Endothelial cell of umbilical vein (primary cell): ENCODE measurements at regions not wholly inside any gene's neighbourhood (a gene's known extent, or its start where the extent isn't known, plus 50 kb on each side); places are given as distances from the start of the nearest gene placed in this dataset.

ENCODE experiments used
- EZH2 ChIP-seq: IDR thresholded peaks from 2 replicates; pipeline ENCODE4 v1.6.1; 2012; ENCODE audit warnings: borderline replicate concordance, low read depth, mild to moderate bottlenecking, moderate library complexity, low read length, inconsistent platforms; ENCODE audit not compliant: severe bottlenecking
- FOS ChIP-seq: IDR thresholded peaks from 2 replicates; pipeline ENCODE4 v1.6.1; 2011; ENCODE audit warnings: mild to moderate bottlenecking, low read length, moderate library complexity, borderline replicate concordance; ENCODE audit not compliant: insufficient read depth
- GATA2 ChIP-seq: IDR thresholded peaks from 2 replicates; pipeline ENCODE4 v1.7.0; 2011; ENCODE audit warnings: low read depth, mild to moderate bottlenecking, moderate library complexity, mixed read lengths, low read length; ENCODE audit not compliant: insufficient read length, insufficient read depth
- JUN ChIP-seq: IDR thresholded peaks from 2 replicates; pipeline ENCODE4 v1.6.1; 2011; ENCODE audit warnings: borderline replicate concordance, low read depth; ENCODE audit not compliant: insufficient read length, insufficient read depth
- MYC ChIP-seq: IDR thresholded peaks from one replicate; pipeline ENCODE4 v1.6.1; 2011; ENCODE audit warnings: mild to moderate bottlenecking, low read depth, low read length
- POLR2A ChIP-seq: IDR thresholded peaks from 2 replicates; pipeline ENCODE4 v1.6.1; 2012; ENCODE audit warnings: low read depth, mild to moderate bottlenecking, control low read depth, low read length
- POLR2AphosphoS5 ChIP-seq: IDR thresholded peaks from 2 replicates; pipeline ENCODE4 v1.6.1; 2012; ENCODE audit warnings: low read depth, mild to moderate bottlenecking, control low read depth, low read length, moderate library complexity; ENCODE audit not compliant: insufficient read depth
- TF ChIP-seq, protein P1 (sequence below), 2 donors: IDR thresholded peaks; 1 replicate in 1 of 2; 2 replicates in 1 of 2; pipeline ENCODE4 v1.5.1; 2011; ENCODE audit warnings: low read length in 2 of 2, mild to moderate bottlenecking in 2 of 2, moderate library complexity in 2 of 2, control low read depth in 1 of 2, inconsistent platforms in 1 of 2, low read depth in 1 of 2; ENCODE audit not compliant: insufficient read depth in 1 of 2; ENCODE audit errors: extremely low read depth in 1 of 2
- TF ChIP-seq, protein P2 (sequence below): IDR thresholded peaks from 2 replicates; pipeline ENCODE4 v1.6.1; 2011; ENCODE audit not compliant: insufficient read depth, insufficient read length

DNA sequence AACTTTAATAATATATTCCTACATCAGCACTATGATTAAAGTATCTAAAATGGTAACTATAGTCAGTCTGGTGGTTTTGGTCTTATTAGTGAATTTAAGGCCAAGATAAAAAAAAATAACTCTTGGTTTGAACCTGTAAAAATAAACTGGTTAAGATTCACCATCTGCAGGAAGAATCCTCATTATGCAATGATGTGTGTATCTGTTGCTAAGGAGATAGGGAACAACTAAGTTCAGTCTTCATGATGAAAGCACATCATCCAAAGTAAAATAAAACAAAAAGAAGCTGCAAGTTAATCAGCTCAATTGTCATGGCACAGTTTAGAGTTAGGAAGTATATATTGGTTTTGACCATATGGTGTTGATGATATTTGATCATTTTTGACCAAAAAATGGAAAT is 466.0 kb downstream of the NYAP2 start:
- TF ChIP-seq POLR2AphosphoS5 (no peak), EZH2 (no peak), POLR2A (no peak), JUN (no peak), MYC (no peak), GATA2 (no peak), FOS (no peak)
- TF ChIP-seq, protein P1, sequence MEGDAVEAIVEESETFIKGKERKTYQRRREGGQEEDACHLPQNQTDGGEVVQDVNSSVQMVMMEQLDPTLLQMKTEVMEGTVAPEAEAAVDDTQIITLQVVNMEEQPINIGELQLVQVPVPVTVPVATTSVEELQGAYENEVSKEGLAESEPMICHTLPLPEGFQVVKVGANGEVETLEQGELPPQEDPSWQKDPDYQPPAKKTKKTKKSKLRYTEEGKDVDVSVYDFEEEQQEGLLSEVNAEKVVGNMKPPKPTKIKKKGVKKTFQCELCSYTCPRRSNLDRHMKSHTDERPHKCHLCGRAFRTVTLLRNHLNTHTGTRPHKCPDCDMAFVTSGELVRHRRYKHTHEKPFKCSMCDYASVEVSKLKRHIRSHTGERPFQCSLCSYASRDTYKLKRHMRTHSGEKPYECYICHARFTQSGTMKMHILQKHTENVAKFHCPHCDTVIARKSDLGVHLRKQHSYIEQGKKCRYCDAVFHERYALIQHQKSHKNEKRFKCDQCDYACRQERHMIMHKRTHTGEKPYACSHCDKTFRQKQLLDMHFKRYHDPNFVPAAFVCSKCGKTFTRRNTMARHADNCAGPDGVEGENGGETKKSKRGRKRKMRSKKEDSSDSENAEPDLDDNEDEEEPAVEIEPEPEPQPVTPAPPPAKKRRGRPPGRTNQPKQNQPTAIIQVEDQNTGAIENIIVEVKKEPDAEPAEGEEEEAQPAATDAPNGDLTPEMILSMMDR (IDR thresholded peaks at IDR 0.05; ENCODE audit: extremely low read depth in 1 of 2, insufficient read depth in 1 of 2, low read depth in 1 of 2, low read length in 2 of 2), result no peak
- TF ChIP-seq, protein P2, sequence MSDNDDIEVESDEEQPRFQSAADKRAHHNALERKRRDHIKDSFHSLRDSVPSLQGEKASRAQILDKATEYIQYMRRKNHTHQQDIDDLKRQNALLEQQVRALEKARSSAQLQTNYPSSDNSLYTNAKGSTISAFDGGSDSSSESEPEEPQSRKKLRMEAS, result no peak
